ENCODE measurements at regions not wholly inside any gene's neighbourhood (a gene's known extent, or its start where the extent isn't known, plus 50 kb on each side); places are given as distances from the start of the nearest gene placed in this dataset.

DNA sequence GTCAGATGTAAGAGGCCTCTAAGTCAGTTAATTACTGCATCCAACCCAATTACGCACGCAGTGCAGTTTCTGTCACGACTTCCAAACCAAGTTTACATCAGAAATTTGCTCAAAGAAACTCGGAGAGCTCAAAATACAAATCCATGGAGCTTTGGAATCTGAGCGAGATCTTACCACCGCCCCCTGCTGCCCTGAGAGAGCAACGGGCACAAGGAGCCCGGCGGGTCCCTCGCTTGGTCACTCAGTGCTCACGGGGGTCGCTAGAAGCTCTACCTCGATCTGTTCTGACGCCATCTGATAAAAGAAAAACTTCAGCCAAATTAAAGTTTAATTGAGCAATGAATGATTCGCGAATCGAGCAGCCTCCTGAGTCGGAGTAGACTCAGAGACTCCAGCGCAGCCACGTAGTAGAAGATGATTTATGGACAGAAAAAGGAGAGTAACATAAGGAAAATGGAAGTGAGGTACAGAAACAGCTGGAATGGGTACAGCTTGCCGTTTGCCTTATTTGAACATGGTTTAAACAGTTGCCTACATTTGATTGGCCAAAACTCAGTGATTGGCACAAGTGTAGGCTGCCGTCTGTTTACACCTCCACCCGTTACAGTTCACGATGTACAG lies 232.7 kb upstream of the ATP10A start:
- Histone ChIP-seq H3K36me3 (ENCODE audit: insufficient read depth, low read length) (no peaks in the 10 kb centered on the region), H3K9me2 (ENCODE audit: insufficient read depth, low read length) (no peaks in the 10 kb centered on the region), H3K9me3 (ENCODE audit: low read length) (no peaks in the 10 kb centered on the region), H4K20me1 (ENCODE audit: insufficient read depth) (no peaks in the 10 kb centered on the region), H3K27me3 (ENCODE audit: insufficient read depth, low read depth, low read length) (no peaks in the 10 kb centered on the region), H3F3A (ENCODE audit: insufficient read depth, low read length, poor library complexity, severe bottlenecking) (no peaks in the 10 kb centered on the region), H3K4me2 (ENCODE audit: low read length) (no peak overlapping the region), H3K9ac (ENCODE audit: low read length) (no peak overlapping the region), H3K27ac (ENCODE audit: low read length) (no peak overlapping the region), H2AFZ (ENCODE audit: low read depth, low read length) (no peak overlapping the region), H3K4me3 (ENCODE audit: low read length) (no peak overlapping the region), H3K79me2 (replicated peaks; ENCODE audit: insufficient read depth, low read length) (no peaks in the 10 kb centered on the region)
- TF ChIP-seq SMC3 (conservative IDR thresholded peaks at IDR 0.05; ENCODE audit: poor library complexity): no peak

DNA sequence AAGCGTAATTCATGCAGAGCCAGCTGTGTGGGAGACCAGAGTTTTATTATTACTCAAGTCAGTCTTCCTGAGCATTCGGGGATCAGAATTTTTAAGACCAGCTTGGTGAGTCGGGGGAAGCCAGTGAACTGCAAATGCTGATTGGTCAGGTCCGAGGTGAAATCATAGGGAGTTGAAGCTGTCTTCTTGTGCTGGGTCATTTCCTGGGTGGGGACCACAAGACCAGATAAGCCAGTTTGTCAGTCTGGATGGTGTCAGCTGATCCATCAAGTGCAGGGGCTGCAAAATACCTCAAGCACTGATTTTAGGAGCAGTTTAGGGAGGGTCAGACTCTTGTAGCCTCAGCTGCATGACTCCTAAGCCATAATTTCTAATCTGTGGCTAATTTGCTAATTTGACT lies 228.1 kb upstream of the ATP10A start:
- H2AFZ ChIP-seq (ENCODE audit: low read depth, low read length): no peak overlapping the region
- H3K4me3 ChIP-seq (ENCODE audit: low read length): no peak overlapping the region
- H3K36me3 ChIP-seq (ENCODE audit: insufficient read depth, low read length): no peaks in the 10 kb centered on the region
- H3K79me2 ChIP-seq (replicated peaks; ENCODE audit: insufficient read depth, low read length): no peaks in the 10 kb centered on the region
- H4K20me1 ChIP-seq (ENCODE audit: insufficient read depth): no peaks in the 10 kb centered on the region
- H3K27ac ChIP-seq (ENCODE audit: low read length): no peak overlapping the region
- H3F3A ChIP-seq (ENCODE audit: insufficient read depth, low read length, poor library complexity, severe bottlenecking): no peaks in the 10 kb centered on the region
- H3K27me3 ChIP-seq (ENCODE audit: insufficient read depth, low read depth, low read length): no peaks in the 10 kb centered on the region
- H3K9me2 ChIP-seq (ENCODE audit: insufficient read depth, low read length): no peaks in the 10 kb centered on the region
- TF ChIP-seq, protein P1, sequence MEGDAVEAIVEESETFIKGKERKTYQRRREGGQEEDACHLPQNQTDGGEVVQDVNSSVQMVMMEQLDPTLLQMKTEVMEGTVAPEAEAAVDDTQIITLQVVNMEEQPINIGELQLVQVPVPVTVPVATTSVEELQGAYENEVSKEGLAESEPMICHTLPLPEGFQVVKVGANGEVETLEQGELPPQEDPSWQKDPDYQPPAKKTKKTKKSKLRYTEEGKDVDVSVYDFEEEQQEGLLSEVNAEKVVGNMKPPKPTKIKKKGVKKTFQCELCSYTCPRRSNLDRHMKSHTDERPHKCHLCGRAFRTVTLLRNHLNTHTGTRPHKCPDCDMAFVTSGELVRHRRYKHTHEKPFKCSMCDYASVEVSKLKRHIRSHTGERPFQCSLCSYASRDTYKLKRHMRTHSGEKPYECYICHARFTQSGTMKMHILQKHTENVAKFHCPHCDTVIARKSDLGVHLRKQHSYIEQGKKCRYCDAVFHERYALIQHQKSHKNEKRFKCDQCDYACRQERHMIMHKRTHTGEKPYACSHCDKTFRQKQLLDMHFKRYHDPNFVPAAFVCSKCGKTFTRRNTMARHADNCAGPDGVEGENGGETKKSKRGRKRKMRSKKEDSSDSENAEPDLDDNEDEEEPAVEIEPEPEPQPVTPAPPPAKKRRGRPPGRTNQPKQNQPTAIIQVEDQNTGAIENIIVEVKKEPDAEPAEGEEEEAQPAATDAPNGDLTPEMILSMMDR (IDR thresholded peaks at IDR 0.05; ENCODE audit: poor library complexity, severe bottlenecking): no peak
- TF ChIP-seq, protein P2, sequence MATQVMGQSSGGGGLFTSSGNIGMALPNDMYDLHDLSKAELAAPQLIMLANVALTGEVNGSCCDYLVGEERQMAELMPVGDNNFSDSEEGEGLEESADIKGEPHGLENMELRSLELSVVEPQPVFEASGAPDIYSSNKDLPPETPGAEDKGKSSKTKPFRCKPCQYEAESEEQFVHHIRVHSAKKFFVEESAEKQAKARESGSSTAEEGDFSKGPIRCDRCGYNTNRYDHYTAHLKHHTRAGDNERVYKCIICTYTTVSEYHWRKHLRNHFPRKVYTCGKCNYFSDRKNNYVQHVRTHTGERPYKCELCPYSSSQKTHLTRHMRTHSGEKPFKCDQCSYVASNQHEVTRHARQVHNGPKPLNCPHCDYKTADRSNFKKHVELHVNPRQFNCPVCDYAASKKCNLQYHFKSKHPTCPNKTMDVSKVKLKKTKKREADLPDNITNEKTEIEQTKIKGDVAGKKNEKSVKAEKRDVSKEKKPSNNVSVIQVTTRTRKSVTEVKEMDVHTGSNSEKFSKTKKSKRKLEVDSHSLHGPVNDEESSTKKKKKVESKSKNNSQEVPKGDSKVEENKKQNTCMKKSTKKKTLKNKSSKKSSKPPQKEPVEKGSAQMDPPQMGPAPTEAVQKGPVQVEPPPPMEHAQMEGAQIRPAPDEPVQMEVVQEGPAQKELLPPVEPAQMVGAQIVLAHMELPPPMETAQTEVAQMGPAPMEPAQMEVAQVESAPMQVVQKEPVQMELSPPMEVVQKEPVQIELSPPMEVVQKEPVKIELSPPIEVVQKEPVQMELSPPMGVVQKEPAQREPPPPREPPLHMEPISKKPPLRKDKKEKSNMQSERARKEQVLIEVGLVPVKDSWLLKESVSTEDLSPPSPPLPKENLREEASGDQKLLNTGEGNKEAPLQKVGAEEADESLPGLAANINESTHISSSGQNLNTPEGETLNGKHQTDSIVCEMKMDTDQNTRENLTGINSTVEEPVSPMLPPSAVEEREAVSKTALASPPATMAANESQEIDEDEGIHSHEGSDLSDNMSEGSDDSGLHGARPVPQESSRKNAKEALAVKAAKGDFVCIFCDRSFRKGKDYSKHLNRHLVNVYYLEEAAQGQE (IDR thresholded peaks at IDR 0.05; ENCODE audit: borderline replicate concordance): no peak
- TF ChIP-seq TAF1 (IDR thresholded peaks at IDR 0.05; ENCODE audit: low read depth) (no peak), RAD21 (conservative IDR thresholded peaks at IDR 0.05) (no peak), EP300 (conservative IDR thresholded peaks at IDR 0.05; ENCODE audit: poor library complexity, severe bottlenecking) (no peak), SMC3 (conservative IDR thresholded peaks at IDR 0.05; ENCODE audit: poor library complexity) (no peak), EZH2 (IDR thresholded peaks at IDR 0.05; ENCODE audit: borderline replicate concordance, insufficient read depth, low read length, poor library complexity, severe bottlenecking) (no peak), POLR2AphosphoS5 (IDR thresholded peaks at IDR 0.05) (no peak), MXI1 (conservative IDR thresholded peaks at IDR 0.05; ENCODE audit: poor library complexity, severe bottlenecking) (no peak)
- H3K9me3 ChIP-seq (ENCODE audit: low read length): no peaks in the 10 kb centered on the region
- H3K9ac ChIP-seq (ENCODE audit: low read length): no peak overlapping the region
- H3K4me2 ChIP-seq (ENCODE audit: low read length): no peak overlapping the region

All from neural cell (in vitro differentiated cells).